Trophoblast cell (in vitro differentiated cells and primary cell): ENCODE measurements at regions not wholly inside any gene's neighbourhood (a gene's known extent, or its start where the extent isn't known, plus 50 kb on each side); places are given as distances from the start of the nearest gene placed in this dataset.
A peak's percentile ranks its signal among the peaks of the same experiment; 100 is the strongest.

ENCODE experiments used
- DNase-seq, 2 donors: peaks; one replicate each; pipeline ENCODE4 v3.0.0-alpha.2; 2016
- H2AFZ ChIP-seq: 2 replicates; pipeline ENCODE4 v1.6.1; 2013; ENCODE audit warnings: low read length, moderate library complexity, mild to moderate bottlenecking; ENCODE audit not compliant: insufficient read depth, poor library complexity
- H2AK5ac ChIP-seq: 2 replicates; pipeline ENCODE4 v1.6.1; 2013; ENCODE audit warnings: mild to moderate bottlenecking, low read length
- H2BK120ac ChIP-seq: 2 replicates; pipeline ENCODE4 v1.6.1; 2013; ENCODE audit warnings: low read length, mild to moderate bottlenecking, moderate library complexity; ENCODE audit not compliant: insufficient read depth, poor library complexity
- H2BK12ac ChIP-seq: 2 replicates; pipeline ENCODE4 v1.6.1; 2013; ENCODE audit warnings: mild to moderate bottlenecking, low read length, moderate library complexity
- H2BK5ac ChIP-seq: 2 replicates; pipeline ENCODE4 v1.6.1; 2013; ENCODE audit warnings: low read length, low read depth, moderate library complexity, mild to moderate bottlenecking; ENCODE audit not compliant: poor library complexity
- H3K14ac ChIP-seq: 2 replicates; pipeline ENCODE4 v1.6.1; 2013; ENCODE audit warnings: mild to moderate bottlenecking, low read length
- H3K18ac ChIP-seq: 2 replicates; pipeline ENCODE4 v1.6.1; 2013; ENCODE audit warnings: mild to moderate bottlenecking, low read length
- H3K23ac ChIP-seq: 2 replicates; pipeline ENCODE4 v1.6.1; 2013; ENCODE audit warnings: low read length
- H3K27ac ChIP-seq: 2 replicates; pipeline ENCODE4 v1.5.1; 2013; ENCODE audit warnings: low read depth, mild to moderate bottlenecking, inconsistent platforms, low read length, moderate library complexity
- H3K27me3 ChIP-seq: 2 replicates; pipeline ENCODE4 v1.6.1; 2013; ENCODE audit warnings: inconsistent platforms, mild to moderate bottlenecking, low read length, moderate library complexity; ENCODE audit not compliant: insufficient read depth
- H3K36me3 ChIP-seq, 2 experiments: 1 replicate in 1 of 2; 2 replicates in 1 of 2; pipeline ENCODE4 v1.6.1; 2013; ENCODE audit warnings: low read length in 2 of 2, mild to moderate bottlenecking in 2 of 2, moderate library complexity in 1 of 2; ENCODE audit not compliant: insufficient read depth in 2 of 2, control insufficient read depth in 1 of 2
- H3K4ac ChIP-seq: 2 replicates; pipeline ENCODE4 v1.6.1; 2013; ENCODE audit warnings: low read depth, mild to moderate bottlenecking, low read length, moderate library complexity
- H3K4me1 ChIP-seq, 2 experiments: 1 replicate in 1 of 2; 2 replicates in 1 of 2; pipeline ENCODE4 v1.6.1; 2013; ENCODE audit warnings: low read length in 2 of 2, mild to moderate bottlenecking in 2 of 2, moderate library complexity in 1 of 2; ENCODE audit not compliant: insufficient read depth in 2 of 2, control insufficient read depth in 1 of 2
- H3K4me2 ChIP-seq: 2 replicates; pipeline ENCODE4 v1.6.1; 2013; ENCODE audit warnings: inconsistent platforms, mild to moderate bottlenecking, low read length, moderate library complexity
- H3K4me3 ChIP-seq: 2 replicates; pipeline ENCODE4 v1.5.1; 2013; ENCODE audit warnings: mild to moderate bottlenecking, low read depth, low read length, inconsistent platforms
- H3K79me1 ChIP-seq: one replicate; pipeline ENCODE4 v1.6.1; 2013; ENCODE audit warnings: low read length
- H3K79me2 ChIP-seq: 2 replicates; pipeline ENCODE4 v1.6.1; 2013; ENCODE audit warnings: low read length, mild to moderate bottlenecking; ENCODE audit not compliant: control insufficient read depth, insufficient read depth, poor library complexity
- H3K9ac ChIP-seq: 2 replicates; pipeline ENCODE4 v1.6.1; 2013; ENCODE audit warnings: mild to moderate bottlenecking, low read length
- H3K9me3 ChIP-seq: 2 replicates; pipeline ENCODE4 v1.6.1; 2013; ENCODE audit warnings: low read depth, mild to moderate bottlenecking, control low read depth, inconsistent platforms, low read length; ENCODE audit not compliant: insufficient read depth
- H4K12ac ChIP-seq: 2 replicates; pipeline ENCODE4 v1.6.1; 2013; ENCODE audit warnings: low read depth, mild to moderate bottlenecking, low read length, moderate library complexity
- H4K8ac ChIP-seq: 2 replicates; pipeline ENCODE4 v1.6.1; 2013; ENCODE audit warnings: low read depth, mild to moderate bottlenecking, low read length, moderate library complexity
- H4K91ac ChIP-seq: one replicate; pipeline ENCODE4 v1.6.1; 2013; ENCODE audit warnings: low read depth, mild to moderate bottlenecking, low read length, moderate library complexity
- WGBS: extraction: QIAGEN DNeasy Blood & Tissue Kit; methylation state at CpG from one replicate; pipeline ENCODE4 v1.1.7; 2013; ENCODE audit warnings: missing lambda C conversion rate; ENCODE audit not compliant: insufficient read length, insufficient coverage; ENCODE audit errors: extremely low coverage; 5-methylcytosine and 5-hydroxymethylcytosine counted together

- Histone ChIP-seq H3K14ac (no peak overlapping the region), H3K4me2 (no peak overlapping the region), H3K27me3 (no peaks in the 10 kb centered on the region), H3K36me3 (no peaks in the 10 kb centered on the region), H3K23ac (no peak overlapping the region), H3K4me3 (no peak overlapping the region), H2BK120ac (peak overlapping the region; percentile 67), H3K79me2 (no peaks in the 10 kb centered on the region), H4K91ac (peak overlapping the region; percentile 7), H3K9me3 (peaks cover 10% of the 10 kb centered on the region), H2AFZ (no peak overlapping the region), H2BK5ac (no peak overlapping the region), H4K12ac (no peak overlapping the region), H3K4ac (no peak overlapping the region), H4K8ac (no peak overlapping the region), H3K27ac (no peak overlapping the region), H3K18ac (peak overlapping the region; percentile 17), H2AK5ac (peak overlapping the region; percentile 35), H3K79me1 (peaks cover 35% of the 10 kb centered on the region), H3K9ac (no peak overlapping the region), H2BK12ac (peak overlapping the region; percentile 16), H3K4me1 (peaks cover 31 to 37% of the 10 kb centered on the region in 2 experiments)
- no peak for DNase-seq
- no CpG with 5 or more reads among the region's 19 CpGs for WGBS
Measured at GRCh38 chr9:134540276-134541096, 101.1 kb upstream of the COL5A1 start.

GRCh38 chr9:134541097-134541747, 100.4 kb upstream of the COL5A1 start:
- peak overlapping the region; percentile 13 for H2AK5ac ChIP-seq
- no CpG with 5 or more reads among the region's 24 CpGs for WGBS
- no peak for DNase-seq

DNA sequence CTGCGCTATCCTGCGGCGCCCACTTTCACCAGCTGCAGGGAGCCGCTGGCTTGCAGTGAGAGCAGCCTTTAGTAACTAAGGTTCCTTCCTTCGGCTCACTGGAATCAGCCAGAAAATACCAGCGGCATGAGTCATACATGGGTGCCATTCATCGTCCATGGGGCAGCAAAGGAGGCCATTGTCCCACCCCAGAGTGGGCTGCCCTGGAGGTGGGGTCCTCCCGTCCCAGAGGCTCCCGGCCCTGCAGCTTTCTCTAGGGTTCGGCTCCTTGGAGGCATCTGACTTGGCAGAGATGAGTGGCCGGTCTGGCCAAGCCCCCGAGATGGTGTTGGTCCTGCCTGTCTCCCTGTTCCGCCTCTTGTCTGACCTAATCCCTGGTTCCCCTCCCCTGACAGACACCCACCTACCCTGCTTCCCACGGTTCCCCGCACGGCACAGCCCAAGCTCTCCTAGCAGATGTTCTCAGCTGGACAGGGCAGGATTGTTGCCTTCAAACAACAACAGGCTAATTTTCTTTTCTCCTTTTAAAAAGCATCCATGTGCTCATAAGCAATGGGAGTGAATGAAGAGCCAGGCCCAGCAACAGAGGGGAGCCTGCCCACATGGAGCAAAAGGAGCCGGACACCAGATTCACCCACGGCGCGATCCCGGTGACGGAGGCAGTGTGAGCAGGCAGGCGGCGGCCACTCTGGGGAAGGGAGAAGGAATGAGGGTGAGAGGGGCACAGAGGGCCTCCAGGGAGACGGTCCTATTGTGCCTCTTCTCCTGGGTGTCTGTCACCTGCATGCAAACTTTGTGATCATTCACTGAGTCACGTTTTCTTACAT, 97.0 kb upstream of the COL5A1 start:
- no peak overlapping the region for H3K4me2 ChIP-seq
- H3K23ac ChIP-seq = no peak overlapping the region
- no peak overlapping the region for H3K27ac ChIP-seq
- no peak overlapping the region for H3K9ac ChIP-seq
- H2BK120ac ChIP-seq = peak overlapping the region; percentile 50
- H3K79me2 ChIP-seq = peaks cover 4% of the 10 kb centered on the region
- no peak overlapping the region for H4K12ac ChIP-seq
- H3K36me3 ChIP-seq = no peaks in the 10 kb centered on the region
- H3K18ac ChIP-seq = peak overlapping the region; percentile 37
- WGBS = no CpG with 5 or more reads among the region's 26 CpGs
- H4K91ac ChIP-seq = peak overlapping the region; percentile 81
- H3K4me1 ChIP-seq = peaks cover 20 to 25% of the 10 kb centered on the region in 2 experiments
- peak overlapping the region; percentile 51 for H4K8ac ChIP-seq
- H2AFZ ChIP-seq = no peak overlapping the region
- DNase-seq = peak in 1 of 2 donors; percentile 39
- H2AK5ac ChIP-seq = peak overlapping the region; percentile 58
- H3K4me3 ChIP-seq = no peak overlapping the region
- H3K14ac ChIP-seq = peak overlapping the region; percentile 62
- H3K9me3 ChIP-seq = peaks cover 10% of the 10 kb centered on the region
- peaks cover 33% of the 10 kb centered on the region for H3K79me1 ChIP-seq
- peak overlapping the region; percentile 52 for H3K4ac ChIP-seq
- peak overlapping the region; percentile 90 for H2BK12ac ChIP-seq
- H2BK5ac ChIP-seq = peak overlapping the region; percentile 18
- no peaks in the 10 kb centered on the region for H3K27me3 ChIP-seq

More at GRCh38 chr9:134541097-134541747, 100.4 kb upstream of the COL5A1 start:
- H3K18ac ChIP-seq = no peak overlapping the region
- H3K4me3 ChIP-seq = no peak overlapping the region
- H3K36me3 ChIP-seq = no peaks in the 10 kb centered on the region
- H3K4me1 ChIP-seq = peaks cover 34 to 40% of the 10 kb centered on the region in 2 experiments
- H3K9me3 ChIP-seq = peaks cover 10% of the 10 kb centered on the region
- peak overlapping the region; percentile 16 for H2BK12ac ChIP-seq
- no peak overlapping the region for H3K14ac ChIP-seq
- peaks cover 36% of the 10 kb centered on the region for H3K79me1 ChIP-seq
- no peak overlapping the region for H4K8ac ChIP-seq
- no peak overlapping the region for H2AFZ ChIP-seq
- H3K79me2 ChIP-seq = peaks cover 4% of the 10 kb centered on the region
- H3K9ac ChIP-seq = no peak overlapping the region
- no peak overlapping the region for H3K23ac ChIP-seq
- H2BK120ac ChIP-seq = peak overlapping the region; percentile 42
- no peak overlapping the region for H3K27ac ChIP-seq
- peak overlapping the region; percentile 33 for H4K91ac ChIP-seq
- no peaks in the 10 kb centered on the region for H3K27me3 ChIP-seq
- no peak overlapping the region for H2BK5ac ChIP-seq
- H3K4me2 ChIP-seq = no peak overlapping the region
- no peak overlapping the region for H4K12ac ChIP-seq
- H3K4ac ChIP-seq = no peak overlapping the region

DNA sequence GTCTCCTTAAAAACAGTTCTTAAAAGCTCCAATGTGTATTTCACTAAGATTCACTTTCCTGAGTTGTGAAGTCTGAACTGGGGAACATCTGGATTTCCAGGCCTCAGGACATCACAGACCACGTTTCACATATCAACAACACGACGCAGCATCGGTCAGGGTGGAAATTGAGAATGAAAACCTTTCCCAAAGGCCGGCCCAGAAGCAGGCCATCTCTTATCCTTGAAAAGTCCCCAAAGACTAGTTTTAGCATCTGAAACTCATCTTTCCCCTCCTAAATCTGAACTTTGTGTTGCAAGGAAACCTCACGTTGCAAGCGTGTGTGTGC, 96.4 kb upstream of the COL5A1 start:
- Histone ChIP-seq H3K27ac (no peak overlapping the region), H2AK5ac (peak overlapping the region; percentile 94), H3K4me2 (no peak overlapping the region), H3K79me1 (peaks cover 31% of the 10 kb centered on the region), H3K27me3 (no peaks in the 10 kb centered on the region), H2BK5ac (peak overlapping the region; percentile 54), H2AFZ (no peak overlapping the region), H3K9ac (no peak overlapping the region), H3K36me3 (no peaks in the 10 kb centered on the region), H3K9me3 (peaks cover 10% of the 10 kb centered on the region), H2BK12ac (peak overlapping the region; percentile 97), H3K79me2 (peaks cover 4% of the 10 kb centered on the region), H4K91ac (peak overlapping the region; percentile 88), H2BK120ac (peak overlapping the region; percentile 62), H3K4me1 (peaks cover 20 to 25% of the 10 kb centered on the region in 2 experiments), H3K4me3 (no peak overlapping the region), H4K12ac (no peak overlapping the region), H3K14ac (peak overlapping the region; percentile 91), H3K18ac (peak overlapping the region; percentile 78), H3K23ac (no peak overlapping the region), H3K4ac (no peak overlapping the region), H4K8ac (no peak overlapping the region)
- no peak for DNase-seq
- WGBS = no CpG with 5 or more reads among the region's 7 CpGs
